SW480 (cell line): ENCODE measurements at regions not wholly inside any gene's neighbourhood (a gene's known extent, or its start where the extent isn't known, plus 50 kb on each side); places are given as distances from the start of the nearest gene placed in this dataset.

ENCODE experiments used
- DNase-seq: peaks from one replicate; pipeline ENCODE4 v3.0.0-alpha.2; 2016; ENCODE audit warnings: low spot score

GRCh38 chr12:107402041-107403022 lies 283.3 kb upstream of the PWP1 start:
- peak; percentile 77 for DNase-seq

GRCh38 chr12:107404981-107405380 lies 280.6 kb upstream of the PWP1 start:
- DNase-seq: peak; percentile 49

GRCh38 chr12:107405436-107405835 lies 280.2 kb upstream of the PWP1 start:
- DNase-seq: no peak

GRCh38 chr12:107406932-107407331 lies 278.7 kb upstream of the PWP1 start:
- no peak for DNase-seq

GRCh38 chr12:107411792-107412535 lies 273.6 kb upstream of the PWP1 start:
- DNase-seq: peak; percentile 30

- no peak for DNase-seq
Observed at GRCh38 chr12:107415071-107415470, 270.5 kb upstream of the PWP1 start.

GRCh38 chr12:107415834-107416233 lies 269.8 kb upstream of the PWP1 start:
- DNase-seq: no peak

- no peak for DNase-seq
Observed at GRCh38 chr12:107417004-107417403, 268.6 kb upstream of the PWP1 start.

- DNase-seq: no peak
Observed at GRCh38 chr12:107418981-107419380, 266.6 kb upstream of the PWP1 start.

GRCh38 chr12:107423531-107423930 lies 262.1 kb upstream of the PWP1 start:
- DNase-seq: no peak

GRCh38 chr12:107429006-107429705 lies 256.4 kb upstream of the PWP1 start:
- DNase-seq: no peak

GRCh38 chr12:107431942-107432341 lies 253.7 kb upstream of the PWP1 start:
- DNase-seq: no peak

- no peak for DNase-seq
Observed at GRCh38 chr12:107435072-107435471, 250.5 kb upstream of the PWP1 start.

GRCh38 chr12:107435520-107435919 lies 250.1 kb upstream of the PWP1 start:
- DNase-seq: no peak

GRCh38 chr12:107436376-107436775 lies 249.2 kb upstream of the PWP1 start:
- peak; percentile 46 for DNase-seq

GRCh38 chr12:107436836-107437235 lies 248.8 kb upstream of the PWP1 start:
- no peak for DNase-seq

- DNase-seq: no peak
Observed at GRCh38 chr12:107437954-107438353, 247.6 kb upstream of the PWP1 start.

- no peak for DNase-seq
Observed at GRCh38 chr12:107439026-107439738, 246.4 kb upstream of the PWP1 start.

- DNase-seq: no peak
Observed at GRCh38 chr12:107440606-107441005, 245.0 kb upstream of the PWP1 start.

GRCh38 chr12:107441665-107442300 lies 243.8 kb upstream of the PWP1 start:
- DNase-seq: no peak

GRCh38 chr12:107442326-107442987 lies 243.1 kb upstream of the PWP1 start:
- no peak for DNase-seq
